WTC11 (cell line): ENCODE measurements at regions not wholly inside any gene's neighbourhood (a gene's known extent, or its start where the extent isn't known, plus 50 kb on each side); places are given as distances from the start of the nearest gene placed in this dataset.

Source experiments
- ATAC-seq: fragments of 200-7000 bp; cut with Tn5 transposase; 2 replicates; pipeline ENCODE4 v1.10.0; 2021; ENCODE audit warnings: mild to moderate bottlenecking, moderate library complexity
- CTCF ChIA-PET: fragments of 300-600 bp; sonication (Branson Sonifier 250); formaldehyde crosslinking; loops from one replicate; lab custom pipeline; 2021; ENCODE audit warnings: antibody characterized with exemption; lab: Charles Lee
- POLR2A ChIA-PET: fragments of 350-600 bp; sonication (Branson Sonifier 250); formaldehyde crosslinking; loops from one replicate; lab custom pipeline; 2021; ENCODE audit warnings: antibody characterized with exemption; lab: Charles Lee
- DNase-seq: peaks from one replicate; pipeline ENCODE4 v3.0.0; 2021; ENCODE audit warnings: low spot score
- H3K27ac Mint-ChIP-seq: 2 replicates; pipeline ENCODE4 v1.8.0; 2021; ENCODE audit warnings: mixed read lengths
- H3K27me3 Mint-ChIP-seq: 2 replicates; pipeline ENCODE4 v1.8.0; 2021; ENCODE audit warnings: low read depth, mild to moderate bottlenecking, moderate library complexity, mixed read lengths
- H3K36me3 Mint-ChIP-seq: 2 replicates; pipeline ENCODE4 v1.8.0; 2021; ENCODE audit warnings: mixed read lengths
- H3K4me1 Mint-ChIP-seq: 2 replicates; pipeline ENCODE4 v1.8.0; 2022; ENCODE audit warnings: mixed read lengths
- H3K4me3 Mint-ChIP-seq: 2 replicates; pipeline ENCODE4 v1.8.0; 2021; ENCODE audit warnings: mild to moderate bottlenecking, moderate library complexity, mixed read lengths
- H3K9me3 Mint-ChIP-seq: 2 replicates; pipeline ENCODE4 v1.8.0; 2021; ENCODE audit warnings: mixed read lengths
- AFF4 ChIP-seq: sonication (generic); formaldehyde crosslinking; IDR thresholded peaks from 2 replicates; pipeline ENCODE4 v1.8.1; 2023; ENCODE audit warnings: mild to moderate bottlenecking, missing genetic modification reagents, borderline replicate concordance
- EMX1 ChIP-seq: fragments of 250-450 bp; sonication (Bioruptor Pico); IDR thresholded peaks from 2 replicates; pipeline ENCODE4 v1.8.0; 2021; ENCODE audit warnings: mild to moderate bottlenecking
- ETV6 ChIP-seq: sonication (generic); formaldehyde crosslinking; IDR thresholded peaks from 2 replicates; pipeline ENCODE4 v1.8.1; 2022; ENCODE audit warnings: mild to moderate bottlenecking, missing genetic modification reagents
- IRF1 ChIP-seq: sonication (generic); formaldehyde crosslinking; IDR thresholded peaks from 2 replicates; pipeline ENCODE4 v1.8.0; 2023; ENCODE audit warnings: missing genetic modification reagents
- JUN ChIP-seq: sonication (generic); formaldehyde crosslinking; IDR thresholded peaks from 2 replicates; pipeline ENCODE4 v1.8.0; 2023; ENCODE audit warnings: mild to moderate bottlenecking, missing genetic modification reagents
- KAT7 ChIP-seq: sonication (generic); formaldehyde crosslinking; IDR thresholded peaks from 2 replicates; pipeline ENCODE4 v1.8.1; 2023; ENCODE audit warnings: missing genetic modification reagents, mild to moderate bottlenecking, borderline replicate concordance
- MAX ChIP-seq: sonication (generic); formaldehyde crosslinking; IDR thresholded peaks from 2 replicates; pipeline ENCODE4 v1.8.0; 2022; ENCODE audit warnings: mild to moderate bottlenecking, missing genetic modification reagents
- MLX ChIP-seq: sonication (generic); formaldehyde crosslinking; IDR thresholded peaks from 2 replicates; pipeline ENCODE4 v1.8.1; 2023; ENCODE audit warnings: mild to moderate bottlenecking, missing genetic modification reagents, moderate library complexity
- NFYB ChIP-seq: sonication (generic); formaldehyde crosslinking; conservative IDR thresholded peaks from 2 replicates; pipeline ENCODE4 v1.8.0; 2022; ENCODE audit warnings: low read depth, missing genetic modification reagents
- ZNF121 ChIP-seq: sonication (generic); formaldehyde crosslinking; IDR thresholded peaks from 2 replicates; pipeline ENCODE4 v1.8.0; 2023; ENCODE audit warnings: missing genetic modification reagents
- ZNF423 ChIP-seq: fragments of 250-450 bp; sonication (Bioruptor Pico); IDR thresholded peaks from 2 replicates; pipeline ENCODE4 v2.1.2; 2022; ENCODE audit warnings: mild to moderate bottlenecking, moderate library complexity
- ZNF512 ChIP-seq: sonication (generic); formaldehyde crosslinking; IDR thresholded peaks from 2 replicates; pipeline ENCODE4 v1.8.1; 2022; ENCODE audit warnings: missing genetic modification reagents, borderline replicate concordance
- TF ChIP-seq, protein P1 (sequence below): sonication (generic); formaldehyde crosslinking; IDR thresholded peaks from 2 replicates; pipeline ENCODE4 v1.8.1; 2023; ENCODE audit warnings: mild to moderate bottlenecking, moderate library complexity, missing genetic modification reagents

GRCh38 chr7:42991913-42992591 lies 59.9 kb downstream of the MRPL32 start:
- Mint-ChIP-seq H3K4me3 (no peak overlapping the region), H3K36me3 (no peaks in the 10 kb centered on the region), H3K27ac (no peak overlapping the region), H3K27me3 (no peaks in the 10 kb centered on the region), H3K9me3 (no peaks in the 10 kb centered on the region), H3K4me1 (peaks cover 20% of the 10 kb centered on the region)
- ATAC-seq = peak; percentile 71
- TF ChIP-seq NFYB (no peak), ZNF423 (CRISPR knock-in tag) (0 out of 2 replicates have a peak, but pooled peaks have one; percentile 7), IRF1 (CRISPR knock-in tag) (no peak), JUN (CRISPR knock-in tag) (no peak), ETV6 (CRISPR knock-in tag) (no peak), ZNF121 (no peak)
- ChIA-PET CTCF (interaction anchor here (1.5 to 3.4 kb wide), 4 partner anchors 10 to 448 kb away, joined by 4 to 37 read pairs (median 16); no protein-coding TSS in a partner anchor), POLR2A (interaction anchor here (0.6 kb wide), 1 partner anchor 107 kb away, joined by 5 read pairs; no protein-coding TSS in a partner anchor)
- no peak for DNase-seq

- H3K36me3 Mint-ChIP-seq = no peaks in the 10 kb centered on the region
- TF ChIP-seq AFF4 (CRISPR knock-in tag) (no peak), NFYB (no peak), EMX1 (CRISPR knock-in tag) (no peak), KAT7 (CRISPR knock-in tag) (no peak), ZNF512 (CRISPR knock-in tag) (no peak), MAX (CRISPR knock-in tag) (no peak)
- TF ChIP-seq, protein P1, sequence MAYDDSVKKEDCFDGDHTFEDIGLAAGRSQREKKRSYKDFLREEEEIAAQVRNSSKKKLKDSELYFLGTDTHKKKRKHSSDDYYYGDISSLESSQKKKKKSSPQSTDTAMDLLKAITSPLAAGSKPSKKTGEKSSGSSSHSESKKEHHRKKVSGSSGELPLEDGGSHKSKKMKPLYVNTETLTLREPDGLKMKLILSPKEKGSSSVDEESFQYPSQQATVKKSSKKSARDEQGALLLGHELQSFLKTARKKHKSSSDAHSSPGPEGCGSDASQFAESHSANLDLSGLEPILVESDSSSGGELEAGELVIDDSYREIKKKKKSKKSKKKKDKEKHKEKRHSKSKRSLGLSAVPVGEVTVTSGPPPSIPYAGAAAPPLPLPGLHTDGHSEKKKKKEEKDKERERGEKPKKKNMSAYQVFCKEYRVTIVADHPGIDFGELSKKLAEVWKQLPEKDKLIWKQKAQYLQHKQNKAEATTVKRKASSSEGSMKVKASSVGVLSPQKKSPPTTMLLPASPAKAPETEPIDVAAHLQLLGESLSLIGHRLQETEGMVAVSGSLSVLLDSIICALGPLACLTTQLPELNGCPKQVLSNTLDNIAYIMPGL (CRISPR knock-in tag) = no peak
- CTCF ChIA-PET = interaction anchor here (0.7 to 3.4 kb wide), 12 partner anchors 8 to 462 kb away, joined by 3 to 37 read pairs (median 6); no protein-coding TSS in a partner anchor
- ATAC-seq = peak; percentile 95
- peaks cover 20% of the 10 kb centered on the region for H3K4me1 Mint-ChIP-seq
- no peaks in the 10 kb centered on the region for H3K9me3 Mint-ChIP-seq
- peak; percentile 41 for DNase-seq
- no peak overlapping the region for H3K4me3 Mint-ChIP-seq
- no peak overlapping the region for H3K27ac Mint-ChIP-seq
- H3K27me3 Mint-ChIP-seq = no peaks in the 10 kb centered on the region
- POLR2A ChIA-PET = no interaction called here
Measured at GRCh38 chr7:42993038-42993437, 60.9 kb downstream of the MRPL32 start.

DNA sequence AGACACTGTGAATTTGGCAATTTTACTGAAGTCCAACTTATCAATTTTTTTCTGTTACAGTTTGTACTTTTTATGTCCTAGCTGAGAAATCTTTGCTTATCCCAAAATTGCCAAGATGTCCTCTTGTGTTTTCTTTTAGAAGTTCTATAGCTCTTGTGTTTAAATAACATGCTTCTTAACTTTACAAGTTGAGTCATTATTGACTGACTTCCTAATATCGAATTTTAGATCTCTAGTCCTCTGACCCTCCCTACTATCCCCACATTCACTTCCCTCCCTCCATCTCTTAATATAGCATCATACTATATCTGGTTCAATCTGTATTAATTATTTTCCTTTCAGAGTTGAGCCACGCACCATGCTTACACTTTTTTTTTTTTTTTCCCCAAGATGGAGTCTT lies 61.9 kb downstream of the MRPL32 start:
- no peaks in the 10 kb centered on the region for H3K36me3 Mint-ChIP-seq
- TF ChIP-seq MLX = no peak
- DNase-seq (no peak), ATAC-seq (no peak)
- H3K27me3 Mint-ChIP-seq = no peaks in the 10 kb centered on the region
- H3K27ac Mint-ChIP-seq = no peak overlapping the region
- H3K4me3 Mint-ChIP-seq = no peak overlapping the region
- peaks cover 20% of the 10 kb centered on the region for H3K4me1 Mint-ChIP-seq
- peaks cover 8% of the 10 kb centered on the region for H3K9me3 Mint-ChIP-seq
- ChIA-PET CTCF (interaction anchor here (0.6 to 3.4 kb wide), 7 partner anchors 9 to 707 kb away, joined by 3 to 37 read pairs (median 14); no protein-coding TSS in a partner anchor), POLR2A (no interaction called here)
